Panc1 (cell line): ENCODE measurements at regions not wholly inside any gene's neighbourhood (a gene's known extent, or its start where the extent isn't known, plus 50 kb on each side); places are given as distances from the start of the nearest gene placed in this dataset.

Experiments
- POLR2AphosphoS5 ChIP-seq: IDR thresholded peaks from 2 replicates; pipeline ENCODE4 v1.6.1; 2012; ENCODE audit warnings: mild to moderate bottlenecking, low read depth, low read length, moderate library complexity
- TF ChIP-seq, protein P1 (sequence below): fragments of 450-650 bp; IDR thresholded peaks from 2 replicates; pipeline ENCODE4 v1.5.1; 2017; ENCODE audit warnings: mild to moderate bottlenecking

DNA sequence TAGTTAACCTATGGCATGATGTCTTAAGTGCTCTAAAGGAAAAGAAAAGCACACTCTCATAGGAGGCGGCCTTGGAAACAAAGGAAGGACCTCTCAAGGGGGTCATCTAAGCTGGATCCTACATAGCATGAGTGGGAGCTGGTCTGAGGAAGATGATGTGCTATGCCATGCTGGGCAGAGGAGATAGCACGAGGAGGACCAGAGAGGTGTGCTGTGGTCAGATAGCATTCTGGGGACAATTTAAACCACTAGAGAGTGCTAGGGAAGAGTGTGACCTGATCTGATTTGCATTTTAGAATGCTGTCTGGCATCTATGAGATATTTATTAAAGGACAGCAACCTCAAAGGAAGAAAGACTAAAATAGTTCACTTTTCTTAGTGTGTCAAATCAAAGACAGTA is 910.1 kb upstream of the CELF4 start:
- no peak for TF ChIP-seq POLR2AphosphoS5
- TF ChIP-seq, protein P1, sequence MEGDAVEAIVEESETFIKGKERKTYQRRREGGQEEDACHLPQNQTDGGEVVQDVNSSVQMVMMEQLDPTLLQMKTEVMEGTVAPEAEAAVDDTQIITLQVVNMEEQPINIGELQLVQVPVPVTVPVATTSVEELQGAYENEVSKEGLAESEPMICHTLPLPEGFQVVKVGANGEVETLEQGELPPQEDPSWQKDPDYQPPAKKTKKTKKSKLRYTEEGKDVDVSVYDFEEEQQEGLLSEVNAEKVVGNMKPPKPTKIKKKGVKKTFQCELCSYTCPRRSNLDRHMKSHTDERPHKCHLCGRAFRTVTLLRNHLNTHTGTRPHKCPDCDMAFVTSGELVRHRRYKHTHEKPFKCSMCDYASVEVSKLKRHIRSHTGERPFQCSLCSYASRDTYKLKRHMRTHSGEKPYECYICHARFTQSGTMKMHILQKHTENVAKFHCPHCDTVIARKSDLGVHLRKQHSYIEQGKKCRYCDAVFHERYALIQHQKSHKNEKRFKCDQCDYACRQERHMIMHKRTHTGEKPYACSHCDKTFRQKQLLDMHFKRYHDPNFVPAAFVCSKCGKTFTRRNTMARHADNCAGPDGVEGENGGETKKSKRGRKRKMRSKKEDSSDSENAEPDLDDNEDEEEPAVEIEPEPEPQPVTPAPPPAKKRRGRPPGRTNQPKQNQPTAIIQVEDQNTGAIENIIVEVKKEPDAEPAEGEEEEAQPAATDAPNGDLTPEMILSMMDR = no peak
